MM.1S (cell line): ENCODE measurements at regions not wholly inside any gene's neighbourhood (a gene's known extent, or its start where the extent isn't known, plus 50 kb on each side); places are given as distances from the start of the nearest gene placed in this dataset.

Experiments
- DNase-seq: peaks from one replicate; pipeline ENCODE4 v3.0.0-alpha.2; 2015
- H2AFZ ChIP-seq: fragments of 300-600 bp; sonication (generic); 2 replicates; pipeline ENCODE4 v1.6.0; 2016; ENCODE audit warnings: antibody characterized with exemption, low read length
- H3F3A ChIP-seq: fragments of 300-600 bp; sonication (generic); 2 replicates; pipeline ENCODE4 v1.6.1; 2016; ENCODE audit warnings: mild to moderate bottlenecking, antibody characterized with exemption, low read length, moderate library complexity, mixed read lengths; ENCODE audit not compliant: insufficient read depth
- H3K27ac ChIP-seq: fragments of 300-600 bp; sonication (generic); 2 replicates; pipeline ENCODE4 v1.5.1; 2016; ENCODE audit warnings: mild to moderate bottlenecking, low read length
- H3K27me3 ChIP-seq: fragments of 300-600 bp; sonication (generic); replicated peaks from 2 replicates; pipeline ENCODE4 v1.6.0; 2016; ENCODE audit warnings: low read length; ENCODE audit not compliant: insufficient read depth
- H3K36me3 ChIP-seq: fragments of 300-600 bp; sonication (generic); replicated peaks from 2 replicates; pipeline ENCODE4 v1.6.1; 2016; ENCODE audit warnings: mild to moderate bottlenecking, low read length, mixed read lengths; ENCODE audit not compliant: insufficient read depth
- H3K4me1 ChIP-seq: fragments of 300-600 bp; sonication (generic); 2 replicates; pipeline ENCODE4 v1.6.1; 2016; ENCODE audit warnings: low read length, mixed read lengths
- H3K4me2 ChIP-seq: fragments of 300-600 bp; sonication (generic); 2 replicates; pipeline ENCODE4 v1.6.0; 2016; ENCODE audit warnings: low read depth, low read length
- H3K4me3 ChIP-seq: fragments of 300-600 bp; sonication (generic); 2 replicates; pipeline ENCODE4 v1.5.1; 2016; ENCODE audit warnings: low read length, mixed read lengths
- H3K79me2 ChIP-seq: fragments of 300-600 bp; sonication (generic); 2 replicates; pipeline ENCODE4 v1.6.1; 2016; ENCODE audit warnings: mixed run types, low read length, mixed read lengths
- H3K9ac ChIP-seq: fragments of 300-600 bp; sonication (generic); 2 replicates; pipeline ENCODE4 v1.6.1; 2016; ENCODE audit warnings: low read length, mixed read lengths
- H3K9me2 ChIP-seq: fragments of 300-600 bp; sonication (generic); replicated peaks from 2 replicates; pipeline ENCODE4 v1.6.1; 2016; ENCODE audit warnings: mild to moderate bottlenecking, low read length, mixed read lengths; ENCODE audit not compliant: insufficient read depth
- H3K9me3 ChIP-seq: fragments of 300-600 bp; sonication (generic); replicated peaks from 2 replicates; pipeline ENCODE4 v1.6.1; 2016; ENCODE audit warnings: mild to moderate bottlenecking, low read length, mixed read lengths; ENCODE audit not compliant: insufficient read depth
- H4K20me1 ChIP-seq: fragments of 300-600 bp; sonication (generic); 2 replicates; pipeline ENCODE4 v1.6.1; 2016; ENCODE audit warnings: mild to moderate bottlenecking, low read length, moderate library complexity, mixed read lengths; ENCODE audit not compliant: insufficient read depth
- EZH2 ChIP-seq: fragments of 300-600 bp; sonication (generic); optimal IDR thresholded peaks from 2 replicates; pipeline ENCODE3; 2017; ENCODE audit warnings: low read depth, mild to moderate bottlenecking, antibody characterized with exemption, low read length, mixed read lengths
- EZH2phosphoT487 ChIP-seq: fragments of 300-600 bp; sonication (generic); IDR thresholded peaks from 2 replicates; pipeline ENCODE4 v1.6.1; 2018; ENCODE audit warnings: antibody characterized with exemption, low read length
- TF ChIP-seq, protein P1 (sequence below): fragments of 300-600 bp; sonication (generic); IDR thresholded peaks from 2 replicates; pipeline ENCODE4 v1.5.1; 2016; ENCODE audit warnings: antibody characterized with exemption, low read length, mixed read lengths

DNA sequence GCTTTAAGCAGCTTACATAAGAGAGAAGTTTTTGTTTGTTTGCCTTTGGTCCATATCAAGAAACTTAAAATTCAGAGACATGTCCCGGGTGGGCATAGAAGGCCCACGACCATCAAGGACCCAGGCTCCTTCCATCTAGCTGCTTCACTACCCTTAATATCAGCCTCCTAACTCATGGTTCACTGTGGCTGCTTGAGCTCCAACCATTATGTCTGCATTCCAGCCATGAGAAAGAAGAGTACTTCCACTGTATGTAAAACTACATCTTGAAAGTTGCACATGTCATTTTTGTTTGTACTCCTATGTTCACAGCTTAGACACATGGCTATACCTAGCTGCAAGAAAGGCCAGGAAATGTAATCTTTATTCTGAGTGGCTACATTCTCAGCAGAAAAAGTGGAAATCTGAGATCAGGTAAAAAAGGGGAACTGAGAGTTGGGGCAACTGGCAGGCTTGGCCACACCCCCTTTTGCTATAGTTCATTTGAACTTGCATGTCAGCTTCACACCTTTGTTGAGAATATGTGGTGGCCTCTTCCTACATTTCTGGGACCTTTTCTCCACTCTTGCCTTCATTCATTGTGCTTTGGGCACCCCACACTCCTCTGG is 81.3 kb upstream of the TP53I11 start:
- H3K36me3 ChIP-seq = no peaks in the 10 kb centered on the region
- no peaks in the 10 kb centered on the region for H4K20me1 ChIP-seq
- no peaks in the 10 kb centered on the region for H3K9me2 ChIP-seq
- 0 out of 2 replicates have a peak overlapping the region, but pooled peaks have one; percentile 2 for H3K4me2 ChIP-seq
- H3K27ac ChIP-seq = peak overlapping the region; percentile 53; the same call in 1 of the 2 replicates
- DNase-seq = peak; percentile 77
- H2AFZ ChIP-seq = no peak overlapping the region
- peaks cover 20% of the 10 kb centered on the region for H3K4me1 ChIP-seq
- no peaks in the 10 kb centered on the region for H3K27me3 ChIP-seq
- H3F3A ChIP-seq = peaks cover 9% of the 10 kb centered on the region; the same call in 1 of the 2 replicates
- H3K4me3 ChIP-seq = no peak overlapping the region
- no peak for TF ChIP-seq EZH2
- TF ChIP-seq, protein P1, sequence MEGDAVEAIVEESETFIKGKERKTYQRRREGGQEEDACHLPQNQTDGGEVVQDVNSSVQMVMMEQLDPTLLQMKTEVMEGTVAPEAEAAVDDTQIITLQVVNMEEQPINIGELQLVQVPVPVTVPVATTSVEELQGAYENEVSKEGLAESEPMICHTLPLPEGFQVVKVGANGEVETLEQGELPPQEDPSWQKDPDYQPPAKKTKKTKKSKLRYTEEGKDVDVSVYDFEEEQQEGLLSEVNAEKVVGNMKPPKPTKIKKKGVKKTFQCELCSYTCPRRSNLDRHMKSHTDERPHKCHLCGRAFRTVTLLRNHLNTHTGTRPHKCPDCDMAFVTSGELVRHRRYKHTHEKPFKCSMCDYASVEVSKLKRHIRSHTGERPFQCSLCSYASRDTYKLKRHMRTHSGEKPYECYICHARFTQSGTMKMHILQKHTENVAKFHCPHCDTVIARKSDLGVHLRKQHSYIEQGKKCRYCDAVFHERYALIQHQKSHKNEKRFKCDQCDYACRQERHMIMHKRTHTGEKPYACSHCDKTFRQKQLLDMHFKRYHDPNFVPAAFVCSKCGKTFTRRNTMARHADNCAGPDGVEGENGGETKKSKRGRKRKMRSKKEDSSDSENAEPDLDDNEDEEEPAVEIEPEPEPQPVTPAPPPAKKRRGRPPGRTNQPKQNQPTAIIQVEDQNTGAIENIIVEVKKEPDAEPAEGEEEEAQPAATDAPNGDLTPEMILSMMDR = no peak
- TF ChIP-seq EZH2phosphoT487 = no peak
- H3K9ac ChIP-seq = no peak overlapping the region
- H3K9me3 ChIP-seq = no peaks in the 10 kb centered on the region
- no peaks in the 10 kb centered on the region for H3K79me2 ChIP-seq

DNA sequence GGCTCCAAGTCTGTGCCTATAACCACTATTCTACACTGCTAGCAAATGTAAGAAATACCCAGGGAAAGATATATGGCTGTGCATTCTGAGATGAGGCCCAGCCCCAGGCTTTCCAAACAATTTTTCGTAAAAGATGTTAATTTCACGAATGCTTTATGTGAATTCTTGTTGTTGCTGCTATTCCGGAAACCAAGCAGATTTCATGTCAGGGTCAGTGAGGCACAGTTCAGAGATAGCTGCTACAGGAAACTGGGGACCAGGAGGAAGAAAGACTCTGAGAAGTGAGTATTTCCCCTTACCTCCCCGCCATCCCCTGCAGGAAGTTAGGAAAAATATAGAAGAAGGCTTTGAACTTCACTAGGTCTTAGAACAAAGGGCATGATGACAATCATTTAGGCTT is 84.7 kb upstream of the TP53I11 start:
- H4K20me1 ChIP-seq = no peaks in the 10 kb centered on the region
- H3K79me2 ChIP-seq = no peaks in the 10 kb centered on the region
- peaks cover 9% of the 10 kb centered on the region; the same call in 1 of the 2 replicates for H3F3A ChIP-seq
- no peaks in the 10 kb centered on the region for H3K27me3 ChIP-seq
- no peak overlapping the region for H3K4me2 ChIP-seq
- no peaks in the 10 kb centered on the region for H3K9me3 ChIP-seq
- H3K4me3 ChIP-seq = no peak overlapping the region
- H3K9me2 ChIP-seq = no peaks in the 10 kb centered on the region
- peaks cover 20% of the 10 kb centered on the region for H3K4me1 ChIP-seq
- no peak overlapping the region for H3K27ac ChIP-seq
- no peak overlapping the region for H3K9ac ChIP-seq
- DNase-seq = no peak
- no peak overlapping the region for H2AFZ ChIP-seq
- TF ChIP-seq EZH2phosphoT487 = no peak
- no peaks in the 10 kb centered on the region for H3K36me3 ChIP-seq

DNA sequence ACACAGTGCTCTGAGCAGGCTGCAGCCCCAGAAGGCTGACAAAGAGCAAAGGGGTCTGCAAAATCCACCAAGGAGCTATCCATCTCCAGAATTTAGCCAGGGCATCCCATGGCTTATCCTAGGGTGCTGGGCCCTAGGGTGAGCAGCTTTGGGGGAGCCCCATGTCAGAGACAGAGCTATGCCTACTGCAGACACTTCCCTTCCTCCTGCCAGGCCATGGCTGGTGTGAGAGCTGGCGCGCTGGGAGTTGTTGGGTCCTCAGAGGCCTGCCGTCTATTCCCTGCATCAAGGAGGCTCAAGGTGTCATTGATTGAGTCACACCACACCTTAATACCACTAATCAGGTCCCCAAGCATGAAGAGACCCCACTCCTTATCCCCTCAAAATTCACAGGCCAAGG is 85.3 kb upstream of the TP53I11 start:
- Histone ChIP-seq H3K36me3 (no peaks in the 10 kb centered on the region), H3K27ac (no peak overlapping the region), H3K27me3 (no peaks in the 10 kb centered on the region), H2AFZ (no peak overlapping the region), H4K20me1 (no peaks in the 10 kb centered on the region), H3K9me2 (no peaks in the 10 kb centered on the region), H3K4me2 (no peak overlapping the region), H3K9me3 (no peaks in the 10 kb centered on the region), H3K4me1 (peaks cover 20% of the 10 kb centered on the region), H3K79me2 (no peaks in the 10 kb centered on the region), H3F3A (peaks cover 9% of the 10 kb centered on the region; the same call in 1 of the 2 replicates), H3K9ac (no peak overlapping the region), H3K4me3 (no peak overlapping the region)
- TF ChIP-seq EZH2 (no peak), EZH2phosphoT487 (no peak)
- TF ChIP-seq, protein P1 = no peak
- DNase-seq = no peak

DNA sequence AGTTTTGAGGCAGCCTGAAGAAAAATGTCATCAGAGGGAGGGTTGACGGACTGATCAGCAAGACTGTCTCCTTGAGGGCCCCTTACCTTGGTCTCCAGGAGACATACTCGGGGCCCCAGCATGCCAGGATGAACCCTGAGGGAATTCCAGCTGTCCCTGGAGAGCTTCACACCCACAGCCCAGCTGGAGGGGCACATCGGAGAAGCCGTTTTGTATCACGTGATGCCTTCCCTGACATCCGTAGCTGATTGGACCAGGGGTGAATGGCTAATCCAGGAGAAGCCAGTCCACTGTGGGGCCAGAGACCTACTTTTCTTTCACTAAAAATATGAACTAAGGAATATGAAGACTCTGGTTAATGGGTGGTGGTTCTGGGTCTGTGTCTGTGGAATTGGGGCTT is 86.0 kb upstream of the TP53I11 start:
- no peaks in the 10 kb centered on the region for H4K20me1 ChIP-seq
- no peak for DNase-seq
- peaks cover 13% of the 10 kb centered on the region for H3K4me1 ChIP-seq
- H3F3A ChIP-seq = peaks cover 3% of the 10 kb centered on the region; the same call in 1 of the 2 replicates
- no peaks in the 10 kb centered on the region for H3K36me3 ChIP-seq
- H3K4me3 ChIP-seq = no peak overlapping the region
- no peak overlapping the region for H3K4me2 ChIP-seq
- no peaks in the 10 kb centered on the region for H3K9me3 ChIP-seq
- no peaks in the 10 kb centered on the region for H3K79me2 ChIP-seq
- no peaks in the 10 kb centered on the region for H3K9me2 ChIP-seq
- H3K27me3 ChIP-seq = no peaks in the 10 kb centered on the region
- TF ChIP-seq, protein P1 = no peak
- TF ChIP-seq EZH2 (no peak), EZH2phosphoT487 (no peak)
- no peak overlapping the region for H3K27ac ChIP-seq
- no peak overlapping the region for H2AFZ ChIP-seq
- H3K9ac ChIP-seq = no peak overlapping the region
